ENCODE measurements at regions not wholly inside any gene's neighbourhood (a gene's known extent, or its start where the extent isn't known, plus 50 kb on each side); places are given as distances from the start of the nearest gene placed in this dataset.

DNA sequence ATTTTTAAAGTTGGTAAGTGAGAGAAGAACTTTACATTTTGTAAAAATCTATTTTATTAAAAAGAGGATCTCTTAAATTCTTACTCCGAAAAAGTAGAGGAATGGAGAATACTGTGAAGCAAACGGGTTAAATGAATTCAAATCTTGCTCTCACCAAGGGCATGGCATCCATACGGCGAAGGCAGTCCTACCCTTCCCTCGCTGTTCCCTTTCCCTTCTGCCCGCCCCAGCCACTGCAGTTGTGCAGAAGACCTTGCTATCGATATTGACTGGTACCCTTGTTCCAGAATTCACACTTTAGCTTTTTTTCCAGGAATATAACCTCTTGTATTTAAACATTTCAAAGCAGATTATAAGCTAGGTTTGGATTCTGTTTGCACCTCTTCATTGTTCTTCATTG, 239.5 kb downstream of the ZPLD1 start:
- no peak for TF ChIP-seq CEBPB (IDR thresholded peaks at IDR 0.05; ENCODE audit: borderline replicate concordance in 1 of 2, low read depth in 2 of 2, low read length in 2 of 2)
- TF ChIP-seq SRF (IDR thresholded peaks at IDR 0.05; ENCODE audit: low read depth in 2 of 2, low read length in 2 of 2), result no peak
- TF ChIP-seq, protein P1, sequence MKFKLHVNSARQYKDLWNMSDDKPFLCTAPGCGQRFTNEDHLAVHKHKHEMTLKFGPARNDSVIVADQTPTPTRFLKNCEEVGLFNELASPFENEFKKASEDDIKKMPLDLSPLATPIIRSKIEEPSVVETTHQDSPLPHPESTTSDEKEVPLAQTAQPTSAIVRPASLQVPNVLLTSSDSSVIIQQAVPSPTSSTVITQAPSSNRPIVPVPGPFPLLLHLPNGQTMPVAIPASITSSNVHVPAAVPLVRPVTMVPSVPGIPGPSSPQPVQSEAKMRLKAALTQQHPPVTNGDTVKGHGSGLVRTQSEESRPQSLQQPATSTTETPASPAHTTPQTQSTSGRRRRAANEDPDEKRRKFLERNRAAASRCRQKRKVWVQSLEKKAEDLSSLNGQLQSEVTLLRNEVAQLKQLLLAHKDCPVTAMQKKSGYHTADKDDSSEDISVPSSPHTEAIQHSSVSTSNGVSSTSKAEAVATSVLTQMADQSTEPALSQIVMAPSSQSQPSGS (IDR thresholded peaks at IDR 0.05; ENCODE audit: low read length), result no peak
- no peak for TF ChIP-seq EP300 (IDR thresholded peaks at IDR 0.05; ENCODE audit: borderline replicate concordance in 1 of 2, control insufficient read depth in 1 of 2, low read depth in 2 of 2, low read length in 2 of 2)
- no peak for TF ChIP-seq SIN3A (IDR thresholded peaks at IDR 0.05; ENCODE audit: low read depth, low read length)
- TF ChIP-seq, protein P2, sequence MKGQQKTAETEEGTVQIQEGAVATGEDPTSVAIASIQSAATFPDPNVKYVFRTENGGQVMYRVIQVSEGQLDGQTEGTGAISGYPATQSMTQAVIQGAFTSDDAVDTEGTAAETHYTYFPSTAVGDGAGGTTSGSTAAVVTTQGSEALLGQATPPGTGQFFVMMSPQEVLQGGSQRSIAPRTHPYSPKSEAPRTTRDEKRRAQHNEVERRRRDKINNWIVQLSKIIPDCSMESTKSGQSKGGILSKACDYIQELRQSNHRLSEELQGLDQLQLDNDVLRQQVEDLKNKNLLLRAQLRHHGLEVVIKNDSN (IDR thresholded peaks at IDR 0.05; ENCODE audit: borderline replicate concordance, extremely low read length, insufficient read depth, low read depth, low read length), result no peak
- TF ChIP-seq MEF2A (IDR thresholded peaks at IDR 0.05; ENCODE audit: insufficient read depth, low read depth, low read length), result no peak
- TF ChIP-seq, protein P3, sequence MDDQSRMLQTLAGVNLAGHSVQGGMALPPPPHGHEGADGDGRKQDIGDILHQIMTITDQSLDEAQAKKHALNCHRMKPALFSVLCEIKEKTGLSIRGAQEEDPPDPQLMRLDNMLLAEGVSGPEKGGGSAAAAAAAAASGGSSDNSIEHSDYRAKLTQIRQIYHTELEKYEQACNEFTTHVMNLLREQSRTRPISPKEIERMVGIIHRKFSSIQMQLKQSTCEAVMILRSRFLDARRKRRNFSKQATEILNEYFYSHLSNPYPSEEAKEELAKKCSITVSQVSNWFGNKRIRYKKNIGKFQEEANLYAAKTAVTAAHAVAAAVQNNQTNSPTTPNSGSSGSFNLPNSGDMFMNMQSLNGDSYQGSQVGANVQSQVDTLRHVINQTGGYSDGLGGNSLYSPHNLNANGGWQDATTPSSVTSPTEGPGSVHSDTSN (IDR thresholded peaks at IDR 0.05; ENCODE audit: insufficient replicate concordance, low read depth, low read length), result no peak
- TF ChIP-seq ZNF274 (IDR thresholded peaks at IDR 0.05; ENCODE audit: insufficient read depth, insufficient read length), result no peak
